ENCODE measurements at regions not wholly inside any gene's neighbourhood (a gene's known extent, or its start where the extent isn't known, plus 50 kb on each side); places are given as distances from the start of the nearest gene placed in this dataset.

- no peak for DNase-seq (ENCODE audit: low read depth in 1 of 2, low spot score in 1 of 2)
- Histone ChIP-seq H3K4me3 (replicated peaks; ENCODE audit: insufficient read depth, low read length) (no peak overlapping the region), H3K27me3 (ENCODE audit: insufficient read depth, poor library complexity, severe bottlenecking) (no peaks in the 10 kb centered on the region), H3K27ac (replicated peaks) (no peak overlapping the region)
- TF ChIP-seq GABPA (IDR thresholded peaks at IDR 0.05; ENCODE audit: low read depth) (no peak), POLR2AphosphoS5 (IDR thresholded peaks at IDR 0.05; ENCODE audit: low read depth) (no peak), SPI1 (IDR thresholded peaks at IDR 0.05; ENCODE audit: borderline replicate concordance, low read depth) (no peak)
- TF ChIP-seq, protein P1, sequence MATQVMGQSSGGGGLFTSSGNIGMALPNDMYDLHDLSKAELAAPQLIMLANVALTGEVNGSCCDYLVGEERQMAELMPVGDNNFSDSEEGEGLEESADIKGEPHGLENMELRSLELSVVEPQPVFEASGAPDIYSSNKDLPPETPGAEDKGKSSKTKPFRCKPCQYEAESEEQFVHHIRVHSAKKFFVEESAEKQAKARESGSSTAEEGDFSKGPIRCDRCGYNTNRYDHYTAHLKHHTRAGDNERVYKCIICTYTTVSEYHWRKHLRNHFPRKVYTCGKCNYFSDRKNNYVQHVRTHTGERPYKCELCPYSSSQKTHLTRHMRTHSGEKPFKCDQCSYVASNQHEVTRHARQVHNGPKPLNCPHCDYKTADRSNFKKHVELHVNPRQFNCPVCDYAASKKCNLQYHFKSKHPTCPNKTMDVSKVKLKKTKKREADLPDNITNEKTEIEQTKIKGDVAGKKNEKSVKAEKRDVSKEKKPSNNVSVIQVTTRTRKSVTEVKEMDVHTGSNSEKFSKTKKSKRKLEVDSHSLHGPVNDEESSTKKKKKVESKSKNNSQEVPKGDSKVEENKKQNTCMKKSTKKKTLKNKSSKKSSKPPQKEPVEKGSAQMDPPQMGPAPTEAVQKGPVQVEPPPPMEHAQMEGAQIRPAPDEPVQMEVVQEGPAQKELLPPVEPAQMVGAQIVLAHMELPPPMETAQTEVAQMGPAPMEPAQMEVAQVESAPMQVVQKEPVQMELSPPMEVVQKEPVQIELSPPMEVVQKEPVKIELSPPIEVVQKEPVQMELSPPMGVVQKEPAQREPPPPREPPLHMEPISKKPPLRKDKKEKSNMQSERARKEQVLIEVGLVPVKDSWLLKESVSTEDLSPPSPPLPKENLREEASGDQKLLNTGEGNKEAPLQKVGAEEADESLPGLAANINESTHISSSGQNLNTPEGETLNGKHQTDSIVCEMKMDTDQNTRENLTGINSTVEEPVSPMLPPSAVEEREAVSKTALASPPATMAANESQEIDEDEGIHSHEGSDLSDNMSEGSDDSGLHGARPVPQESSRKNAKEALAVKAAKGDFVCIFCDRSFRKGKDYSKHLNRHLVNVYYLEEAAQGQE (IDR thresholded peaks at IDR 0.05; ENCODE audit: insufficient replicate concordance, low read depth): no peak
- TF ChIP-seq, protein P2, sequence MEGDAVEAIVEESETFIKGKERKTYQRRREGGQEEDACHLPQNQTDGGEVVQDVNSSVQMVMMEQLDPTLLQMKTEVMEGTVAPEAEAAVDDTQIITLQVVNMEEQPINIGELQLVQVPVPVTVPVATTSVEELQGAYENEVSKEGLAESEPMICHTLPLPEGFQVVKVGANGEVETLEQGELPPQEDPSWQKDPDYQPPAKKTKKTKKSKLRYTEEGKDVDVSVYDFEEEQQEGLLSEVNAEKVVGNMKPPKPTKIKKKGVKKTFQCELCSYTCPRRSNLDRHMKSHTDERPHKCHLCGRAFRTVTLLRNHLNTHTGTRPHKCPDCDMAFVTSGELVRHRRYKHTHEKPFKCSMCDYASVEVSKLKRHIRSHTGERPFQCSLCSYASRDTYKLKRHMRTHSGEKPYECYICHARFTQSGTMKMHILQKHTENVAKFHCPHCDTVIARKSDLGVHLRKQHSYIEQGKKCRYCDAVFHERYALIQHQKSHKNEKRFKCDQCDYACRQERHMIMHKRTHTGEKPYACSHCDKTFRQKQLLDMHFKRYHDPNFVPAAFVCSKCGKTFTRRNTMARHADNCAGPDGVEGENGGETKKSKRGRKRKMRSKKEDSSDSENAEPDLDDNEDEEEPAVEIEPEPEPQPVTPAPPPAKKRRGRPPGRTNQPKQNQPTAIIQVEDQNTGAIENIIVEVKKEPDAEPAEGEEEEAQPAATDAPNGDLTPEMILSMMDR (IDR thresholded peaks at IDR 0.05; ENCODE audit: insufficient read depth, low read length): no peak
These were observed 999.4 kb downstream of the UQCRFS1 start for GRCh38 chr19:28213470-28214082.

DNA sequence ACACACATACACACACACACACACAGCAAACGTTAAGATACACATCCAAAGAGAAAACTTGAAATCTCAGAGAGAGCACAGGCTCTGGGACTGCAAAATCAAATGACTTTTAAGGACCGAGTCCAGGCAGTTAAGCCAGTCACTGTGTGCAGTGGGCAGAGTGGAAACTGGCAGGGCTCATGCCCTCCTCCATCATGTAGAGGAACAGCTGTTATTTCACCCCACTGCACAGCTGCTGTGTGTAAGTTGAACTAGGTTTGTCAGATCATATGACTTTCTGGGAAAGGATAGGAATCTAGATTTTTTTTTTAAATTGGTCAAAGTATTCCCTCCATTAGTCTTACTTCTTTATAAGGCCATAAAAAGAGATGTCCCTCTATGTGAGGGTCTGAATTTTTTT, 1002.1 kb downstream of the UQCRFS1 start:
- Histone ChIP-seq H3K27me3 (ENCODE audit: insufficient read depth, poor library complexity, severe bottlenecking) (no peaks in the 10 kb centered on the region), H3K27ac (replicated peaks) (no peak overlapping the region), H3K4me3 (replicated peaks; ENCODE audit: insufficient read depth, low read length) (no peak overlapping the region)
- TF ChIP-seq, protein P2 (IDR thresholded peaks at IDR 0.05; ENCODE audit: insufficient read depth, low read length): no peak
- no peak for TF ChIP-seq POLR2AphosphoS5 (IDR thresholded peaks at IDR 0.05; ENCODE audit: low read depth)
- no peak for TF ChIP-seq GABPA (IDR thresholded peaks at IDR 0.05; ENCODE audit: low read depth)
- no peak for TF ChIP-seq SPI1 (IDR thresholded peaks at IDR 0.05; ENCODE audit: borderline replicate concordance, low read depth)
- TF ChIP-seq, protein P1 (IDR thresholded peaks at IDR 0.05; ENCODE audit: insufficient replicate concordance, low read depth): no peak
- no peak for DNase-seq (ENCODE audit: low read depth in 1 of 2, low spot score in 1 of 2)

DNA sequence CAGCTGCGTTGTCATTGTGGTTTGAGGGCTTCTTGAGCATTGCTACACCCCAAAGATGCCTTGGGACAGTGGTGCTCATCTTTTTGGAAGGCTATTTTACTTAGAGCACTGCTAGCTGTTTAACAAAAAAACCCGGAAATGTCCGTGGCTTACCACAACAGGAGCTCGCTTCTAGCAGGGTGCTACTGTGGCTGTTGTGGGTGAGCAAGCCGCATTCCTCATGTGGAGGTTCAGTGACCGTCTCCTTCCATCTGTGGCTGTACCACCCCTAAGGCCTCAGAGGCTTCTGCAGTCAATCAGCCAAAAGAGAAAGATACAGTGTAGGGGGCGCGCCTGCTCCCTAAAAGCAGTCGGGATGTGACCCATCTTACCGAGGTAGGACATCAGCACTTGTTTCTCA, 1004.2 kb downstream of the UQCRFS1 start:
- Histone ChIP-seq H3K27me3 (ENCODE audit: insufficient read depth, poor library complexity, severe bottlenecking) (no peaks in the 10 kb centered on the region), H3K27ac (replicated peaks) (no peak overlapping the region), H3K4me3 (replicated peaks; ENCODE audit: insufficient read depth, low read length) (no peak overlapping the region)
- peak in 1 of 2 experiments; percentile 9 for DNase-seq (ENCODE audit: low read depth in 1 of 2, low spot score in 1 of 2)
- TF ChIP-seq, protein P2 (IDR thresholded peaks at IDR 0.05; ENCODE audit: insufficient read depth, low read length): no peak
- TF ChIP-seq, protein P1 (IDR thresholded peaks at IDR 0.05; ENCODE audit: insufficient replicate concordance, low read depth): no peak
- no peak for TF ChIP-seq POLR2AphosphoS5 (IDR thresholded peaks at IDR 0.05; ENCODE audit: low read depth)
- no peak for TF ChIP-seq SPI1 (IDR thresholded peaks at IDR 0.05; ENCODE audit: borderline replicate concordance, low read depth)
- TF ChIP-seq GABPA (IDR thresholded peaks at IDR 0.05; ENCODE audit: low read depth): no peak
